HUES48 (cell line): ENCODE measurements at regions not wholly inside any gene's neighbourhood (a gene's known extent, or its start where the extent isn't known, plus 50 kb on each side); places are given as distances from the start of the nearest gene placed in this dataset.

Experiments
- H3K27ac ChIP-seq: one replicate; pipeline ENCODE4 v1.7.0; 2013; ENCODE audit warnings: low read depth, low read length, inconsistent platforms
- H3K27me3 ChIP-seq: 2 replicates; pipeline ENCODE4 v1.6.1; 2013; ENCODE audit warnings: mild to moderate bottlenecking, low read length; ENCODE audit not compliant: control insufficient read depth, insufficient read depth
- H3K36me3 ChIP-seq: 2 replicates; pipeline ENCODE4 v1.6.1; 2013; ENCODE audit warnings: low read length; ENCODE audit not compliant: control insufficient read depth, insufficient read depth
- H3K4me1 ChIP-seq: 2 replicates; pipeline ENCODE4 v1.6.1; 2013; ENCODE audit warnings: mild to moderate bottlenecking, low read length; ENCODE audit not compliant: control insufficient read depth, insufficient read depth
- H3K4me3 ChIP-seq: 2 replicates; pipeline ENCODE4 v1.5.1; 2013; ENCODE audit warnings: mild to moderate bottlenecking, low read depth, low read length
- H3K9ac ChIP-seq: 2 replicates; pipeline ENCODE4 v1.6.1; 2013; ENCODE audit warnings: mild to moderate bottlenecking, low read depth, low read length, moderate library complexity
- H3K9me3 ChIP-seq: 2 replicates; pipeline ENCODE4 v1.6.1; 2013; ENCODE audit warnings: low read length; ENCODE audit not compliant: control insufficient read depth, insufficient read depth

DNA sequence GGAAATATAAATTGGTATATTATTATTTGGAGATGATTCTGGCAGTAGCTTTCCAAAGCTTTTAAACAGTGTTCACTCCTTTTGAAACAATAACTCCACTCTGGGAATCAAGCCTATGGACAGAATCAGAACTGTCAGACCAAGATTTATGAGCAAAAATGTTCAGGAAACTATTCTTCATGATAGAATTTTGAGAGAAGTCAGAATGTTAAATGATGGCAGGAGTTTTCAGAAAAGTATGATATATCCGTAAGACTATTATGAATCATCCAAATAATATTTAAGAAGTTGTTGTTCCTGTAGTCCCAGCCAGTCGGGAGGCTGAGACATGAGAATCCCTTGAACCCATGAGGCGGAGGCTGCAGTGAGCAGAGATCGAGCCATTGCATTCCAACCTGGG lies 50.5 kb upstream of the ADGRG2 start:
- Histone ChIP-seq H3K4me3 (no peak overlapping the region), H3K4me1 (no peaks in the 10 kb centered on the region), H3K9ac (no peak overlapping the region), H3K36me3 (no peaks in the 10 kb centered on the region), H3K27ac (no peak overlapping the region), H3K9me3 (peaks cover 13% of the 10 kb centered on the region; the same call in 1 of the 2 replicates), H3K27me3 (no peaks in the 10 kb centered on the region)

DNA sequence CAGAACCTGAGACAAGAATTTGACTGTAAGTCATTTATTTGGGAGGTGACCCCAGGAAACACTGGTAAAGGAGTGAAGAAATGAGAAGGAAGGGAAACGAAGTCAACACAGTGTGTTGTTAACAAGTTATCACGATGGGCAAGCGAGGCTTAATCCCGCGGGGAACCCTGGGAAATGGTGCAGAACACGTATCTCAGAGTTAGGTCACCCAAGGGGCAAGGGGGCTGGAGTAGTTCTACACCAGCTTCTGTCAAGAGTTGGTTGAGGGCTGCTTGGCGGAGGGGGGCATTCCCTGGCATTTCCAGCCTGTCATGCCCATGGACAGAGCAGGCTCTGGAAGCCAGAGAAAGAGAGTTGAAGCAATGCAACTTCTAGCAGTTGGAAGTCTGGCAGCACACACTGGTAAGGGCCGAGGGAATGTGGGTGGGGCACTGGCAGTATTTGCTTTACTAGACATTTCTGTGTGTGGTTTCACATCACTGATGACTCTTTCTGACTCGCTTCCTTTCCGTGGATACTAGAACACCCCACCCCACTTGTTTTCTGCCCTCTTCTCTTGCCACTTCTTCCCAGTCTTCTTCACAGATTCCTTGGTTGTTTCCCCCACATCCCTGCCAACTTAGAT lies 52.2 kb upstream of the ADGRG2 start:
- Histone ChIP-seq H3K9ac (no peak overlapping the region), H3K4me1 (no peaks in the 10 kb centered on the region), H3K36me3 (no peaks in the 10 kb centered on the region), H3K9me3 (peaks cover 9% of the 10 kb centered on the region; the same call in 1 of the 2 replicates), H3K27ac (no peak overlapping the region), H3K27me3 (no peaks in the 10 kb centered on the region), H3K4me3 (no peak overlapping the region)

DNA sequence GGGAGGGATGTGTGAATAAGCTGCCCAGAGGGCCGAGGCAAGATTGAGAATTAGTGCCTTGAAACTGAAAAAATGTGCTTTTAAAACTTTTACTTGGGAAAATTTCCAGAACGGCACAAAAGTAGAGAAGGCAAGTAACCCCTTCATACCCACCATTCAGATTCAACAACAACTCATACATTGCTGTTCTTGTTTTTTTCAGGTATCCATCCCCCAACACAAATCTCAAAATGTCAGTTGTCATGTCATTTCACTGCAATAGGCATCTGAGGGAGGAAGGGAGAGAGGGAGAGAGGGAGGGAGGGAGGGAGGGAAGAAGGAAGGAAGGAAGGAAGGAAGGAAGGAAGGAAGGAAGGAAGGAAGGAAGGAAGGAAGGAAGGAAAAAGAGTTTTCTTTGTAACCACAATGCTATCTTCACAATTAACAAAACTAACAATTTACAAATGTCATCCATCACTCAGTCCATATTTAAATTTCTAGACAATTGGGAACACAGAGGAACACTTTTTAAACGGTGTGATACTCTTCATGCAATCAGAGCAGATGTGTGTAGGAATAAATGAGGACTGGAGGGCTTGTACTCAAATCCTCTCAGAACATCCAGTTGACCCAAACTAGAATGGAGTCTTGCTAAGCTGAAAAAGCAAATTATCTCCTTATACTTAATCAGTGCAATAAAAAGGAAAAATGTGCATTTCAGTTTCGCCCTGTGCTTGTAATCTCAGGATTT lies 54.8 kb upstream of the ADGRG2 start:
- Histone ChIP-seq H3K4me3 (no peak overlapping the region), H3K9me3 (peaks cover 9% of the 10 kb centered on the region; the same call in 1 of the 2 replicates), H3K27ac (no peak overlapping the region), H3K36me3 (no peaks in the 10 kb centered on the region), H3K27me3 (no peaks in the 10 kb centered on the region), H3K4me1 (no peaks in the 10 kb centered on the region), H3K9ac (no peak overlapping the region)

DNA sequence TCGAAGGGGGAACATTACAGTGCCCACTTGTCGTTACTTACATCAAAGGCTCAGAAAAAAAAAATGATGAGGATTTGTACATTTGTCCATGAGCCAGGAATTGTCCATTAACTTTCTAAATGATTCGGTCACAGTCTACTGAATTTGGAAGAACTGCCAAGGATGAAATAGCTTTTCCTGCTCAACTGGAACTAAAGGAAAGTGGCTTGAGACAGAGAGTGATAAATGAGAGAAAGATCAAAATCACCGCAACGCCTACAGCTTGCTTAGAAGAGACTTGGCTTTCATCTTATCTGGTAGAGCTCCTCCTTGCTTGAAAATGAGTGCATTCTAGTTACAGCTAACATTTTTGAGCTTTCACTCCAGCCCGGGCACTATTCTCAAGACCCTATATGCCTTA lies 55.5 kb upstream of the ADGRG2 start:
- Histone ChIP-seq H3K9me3 (peaks cover 9% of the 10 kb centered on the region; the same call in 1 of the 2 replicates), H3K4me3 (no peak overlapping the region), H3K36me3 (no peaks in the 10 kb centered on the region), H3K27ac (no peak overlapping the region), H3K27me3 (no peaks in the 10 kb centered on the region), H3K4me1 (no peaks in the 10 kb centered on the region), H3K9ac (no peak overlapping the region)

DNA sequence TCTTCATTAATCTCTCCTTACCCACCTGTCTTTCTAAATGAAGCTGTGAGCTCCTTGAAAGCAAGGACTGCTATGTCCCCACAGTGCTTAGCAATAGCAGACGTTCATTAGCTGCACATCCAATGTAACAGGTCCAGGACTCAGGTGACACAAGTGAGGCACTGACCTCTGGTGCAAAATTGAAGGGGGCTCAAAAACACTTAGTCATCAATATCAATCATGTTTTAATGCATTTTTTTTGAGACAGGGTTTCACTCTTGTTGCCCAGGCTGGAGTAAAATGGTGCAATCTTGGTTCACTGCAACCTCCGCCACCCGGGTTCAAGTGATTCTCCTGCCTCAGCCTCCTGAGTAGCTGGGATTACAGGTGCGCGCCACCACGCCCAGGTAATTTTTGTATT lies 56.1 kb upstream of the ADGRG2 start:
- no peak overlapping the region for H3K4me3 ChIP-seq
- no peak overlapping the region for H3K27ac ChIP-seq
- no peaks in the 10 kb centered on the region for H3K27me3 ChIP-seq
- H3K4me1 ChIP-seq: no peaks in the 10 kb centered on the region
- H3K36me3 ChIP-seq: no peaks in the 10 kb centered on the region
- peaks cover 15% of the 10 kb centered on the region; the same call in 1 of the 2 replicates for H3K9me3 ChIP-seq
- H3K9ac ChIP-seq: no peak overlapping the region

DNA sequence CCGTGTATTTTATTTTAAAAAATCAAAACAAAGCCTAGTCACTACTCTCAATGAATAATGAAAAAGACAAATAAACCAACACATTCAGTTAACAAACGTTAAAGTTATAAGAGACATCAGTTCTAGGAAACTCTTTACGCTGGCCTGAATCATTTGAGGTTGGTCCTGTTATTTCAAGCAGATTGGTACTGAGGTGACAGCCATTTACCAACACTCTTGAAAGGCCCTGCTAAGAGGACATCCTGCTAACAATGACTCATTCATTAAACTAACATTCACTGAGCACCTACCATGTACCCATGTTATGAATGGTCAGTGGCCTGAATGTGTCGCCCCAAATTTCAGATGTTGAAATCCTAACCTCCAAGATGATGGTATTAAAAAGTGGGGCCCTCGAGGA lies 57.1 kb upstream of the ADGRG2 start:
- Histone ChIP-seq H3K27me3 (no peaks in the 10 kb centered on the region), H3K36me3 (no peaks in the 10 kb centered on the region), H3K4me1 (no peaks in the 10 kb centered on the region), H3K9ac (no peak overlapping the region), H3K4me3 (no peak overlapping the region), H3K27ac (no peak overlapping the region), H3K9me3 (peaks cover 15% of the 10 kb centered on the region; the same call in 1 of the 2 replicates)

DNA sequence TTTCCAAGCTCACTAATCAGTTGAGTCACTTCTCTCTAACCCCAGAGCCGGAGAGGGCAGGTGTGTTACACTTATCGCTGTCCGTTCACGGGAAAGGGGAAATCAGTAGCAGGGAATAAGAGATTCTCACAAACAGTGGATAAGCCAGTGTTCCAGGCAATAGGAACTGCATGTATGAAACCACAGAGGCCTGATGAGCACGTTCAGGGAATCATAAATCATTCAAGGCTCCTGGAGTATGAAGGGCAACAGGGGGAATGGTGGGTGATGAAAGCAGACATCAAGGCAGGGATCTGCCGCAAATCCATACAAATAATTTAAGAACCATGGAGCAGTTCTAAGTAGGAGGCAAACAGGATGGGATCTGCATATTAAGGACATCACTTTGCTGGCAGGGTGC lies 59.1 kb upstream of the ADGRG2 start:
- Histone ChIP-seq H3K27ac (no peak overlapping the region), H3K27me3 (no peaks in the 10 kb centered on the region), H3K4me1 (no peaks in the 10 kb centered on the region)

DNA sequence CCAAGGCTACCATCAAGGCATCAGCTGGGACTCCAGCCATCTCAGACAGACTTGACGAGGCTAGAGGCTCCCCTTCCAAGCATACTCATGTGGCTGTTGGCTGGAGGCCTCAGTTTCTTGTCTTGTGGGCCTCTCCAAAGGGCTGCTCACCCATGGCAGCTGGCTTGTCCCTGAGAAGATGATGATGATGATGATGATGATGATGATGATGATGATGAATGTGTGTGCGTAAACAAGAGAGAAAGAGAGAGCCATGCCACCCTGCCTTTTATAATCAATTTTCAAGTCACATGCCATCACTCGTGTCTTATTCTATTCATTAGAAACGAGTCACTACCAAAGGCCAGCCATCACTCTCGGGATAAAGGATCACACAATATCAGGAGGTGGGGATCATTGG lies 60.5 kb upstream of the ADGRG2 start:
- no peaks in the 10 kb centered on the region for H3K4me1 ChIP-seq
- H3K4me3 ChIP-seq: no peak overlapping the region
- H3K9me3 ChIP-seq: peaks cover 14% of the 10 kb centered on the region; the same call in 1 of the 2 replicates
- no peaks in the 10 kb centered on the region for H3K36me3 ChIP-seq
- no peak overlapping the region for H3K27ac ChIP-seq
- H3K9ac ChIP-seq: no peak overlapping the region
- no peaks in the 10 kb centered on the region for H3K27me3 ChIP-seq

More for the DNA sequence above, 59.1 kb upstream of the ADGRG2 start:
- H3K36me3 ChIP-seq: no peaks in the 10 kb centered on the region
- peaks cover 12% of the 10 kb centered on the region; the same call in 1 of the 2 replicates for H3K9me3 ChIP-seq
- H3K9ac ChIP-seq: no peak overlapping the region
- no peak overlapping the region for H3K4me3 ChIP-seq

DNA sequence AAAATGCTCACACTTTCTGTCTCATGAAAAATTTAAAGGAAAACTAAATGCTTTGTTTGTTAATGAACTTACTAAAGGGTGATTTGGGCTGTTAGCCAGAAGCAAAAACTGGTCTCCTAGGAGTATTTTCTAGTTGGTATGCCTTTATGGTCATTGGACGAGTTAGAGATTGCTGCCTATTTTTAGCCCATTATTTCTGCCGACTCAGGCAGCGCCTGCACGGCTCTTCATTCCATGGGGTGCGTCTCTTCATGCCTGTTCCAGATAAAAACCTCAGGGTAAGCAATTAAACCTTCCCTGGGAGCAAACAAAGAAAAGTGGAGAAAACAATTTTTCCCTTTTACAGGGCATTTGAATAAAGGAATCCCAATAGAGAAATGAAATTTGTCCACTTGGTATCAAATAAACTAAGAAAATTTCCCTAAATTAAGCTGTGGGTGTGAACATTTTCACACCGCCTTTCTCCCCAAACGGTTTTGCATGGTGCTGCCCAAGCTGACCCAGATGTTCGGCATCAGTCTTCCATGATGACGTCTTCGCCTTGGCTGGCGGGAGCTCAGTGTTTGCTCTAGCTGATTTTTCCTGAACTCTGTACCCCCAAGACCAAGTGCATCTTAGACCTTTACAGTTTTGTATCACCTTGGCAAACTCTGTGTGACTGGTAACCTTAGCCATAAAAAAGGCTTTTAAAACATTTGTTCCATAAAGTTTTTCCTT lies 61.7 kb upstream of the ADGRG2 start:
- Histone ChIP-seq H3K9me3 (peaks cover 14% of the 10 kb centered on the region; the same call in 1 of the 2 replicates), H3K4me3 (no peak overlapping the region), H3K9ac (no peak overlapping the region), H3K36me3 (no peaks in the 10 kb centered on the region), H3K27me3 (no peaks in the 10 kb centered on the region), H3K4me1 (peaks cover 5% of the 10 kb centered on the region; the same call in 1 of the 2 replicates), H3K27ac (no peak overlapping the region)

DNA sequence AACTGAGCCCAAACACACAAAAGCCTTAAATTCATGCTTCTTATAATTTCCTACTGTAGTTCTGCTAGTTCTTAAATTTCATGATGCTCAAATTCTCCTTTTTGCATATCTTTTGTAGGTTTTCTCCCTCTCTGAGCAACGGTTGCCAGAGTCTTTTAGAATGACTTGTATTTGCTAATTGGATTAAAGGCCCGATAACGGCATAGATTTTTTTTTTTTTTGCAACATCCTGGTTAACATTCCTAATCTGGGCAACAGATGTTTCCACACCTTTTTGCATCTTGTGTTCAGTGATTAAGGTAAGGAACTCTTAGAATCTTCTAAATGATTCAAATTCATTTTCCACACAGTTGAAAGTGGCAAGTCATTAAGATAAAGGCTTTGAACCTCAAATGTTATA lies 66.3 kb upstream of the ADGRG2 start:
- Histone ChIP-seq H3K27me3 (no peaks in the 10 kb centered on the region), H3K36me3 (no peaks in the 10 kb centered on the region), H3K9me3 (0 out of 2 replicates have a peak, but pooled peaks cover 5% of the 10 kb centered on the region), H3K27ac (no peak overlapping the region), H3K9ac (no peak overlapping the region), H3K4me1 (peaks cover 5% of the 10 kb centered on the region; the same call in 1 of the 2 replicates), H3K4me3 (no peak overlapping the region; the same call in 1 of the 2 replicates)

DNA sequence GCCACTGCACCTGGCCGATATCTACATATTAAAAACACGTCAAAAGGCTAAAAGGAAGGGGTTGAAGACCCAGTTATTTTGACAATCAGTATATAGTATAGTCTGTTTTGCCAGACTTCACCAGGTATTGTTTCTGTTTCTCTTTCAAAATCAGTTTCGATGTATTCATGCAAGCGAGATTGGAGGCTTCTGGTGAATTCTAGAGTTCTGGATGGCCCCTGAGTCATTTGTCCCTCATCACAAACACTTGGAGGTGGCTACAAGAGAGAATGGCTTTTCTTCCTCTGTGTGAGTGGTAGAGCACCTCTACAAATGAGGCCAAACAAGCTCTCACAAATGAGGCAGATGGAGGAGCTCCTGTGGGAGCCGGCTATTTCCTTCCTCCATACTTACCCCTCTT lies 68.6 kb upstream of the ADGRG2 start:
- Histone ChIP-seq H3K36me3 (no peaks in the 10 kb centered on the region), H3K4me1 (peaks cover 5% of the 10 kb centered on the region; the same call in 1 of the 2 replicates), H3K4me3 (no peak overlapping the region), H3K27ac (no peak overlapping the region), H3K9ac (no peak overlapping the region), H3K9me3 (0 out of 2 replicates have a peak, but pooled peaks cover 5% of the 10 kb centered on the region), H3K27me3 (no peaks in the 10 kb centered on the region)
